ENCODE measurements at regions not wholly inside any gene's neighbourhood (a gene's known extent, or its start where the extent isn't known, plus 50 kb on each side); places are given as distances from the start of the nearest gene placed in this dataset.

DNA sequence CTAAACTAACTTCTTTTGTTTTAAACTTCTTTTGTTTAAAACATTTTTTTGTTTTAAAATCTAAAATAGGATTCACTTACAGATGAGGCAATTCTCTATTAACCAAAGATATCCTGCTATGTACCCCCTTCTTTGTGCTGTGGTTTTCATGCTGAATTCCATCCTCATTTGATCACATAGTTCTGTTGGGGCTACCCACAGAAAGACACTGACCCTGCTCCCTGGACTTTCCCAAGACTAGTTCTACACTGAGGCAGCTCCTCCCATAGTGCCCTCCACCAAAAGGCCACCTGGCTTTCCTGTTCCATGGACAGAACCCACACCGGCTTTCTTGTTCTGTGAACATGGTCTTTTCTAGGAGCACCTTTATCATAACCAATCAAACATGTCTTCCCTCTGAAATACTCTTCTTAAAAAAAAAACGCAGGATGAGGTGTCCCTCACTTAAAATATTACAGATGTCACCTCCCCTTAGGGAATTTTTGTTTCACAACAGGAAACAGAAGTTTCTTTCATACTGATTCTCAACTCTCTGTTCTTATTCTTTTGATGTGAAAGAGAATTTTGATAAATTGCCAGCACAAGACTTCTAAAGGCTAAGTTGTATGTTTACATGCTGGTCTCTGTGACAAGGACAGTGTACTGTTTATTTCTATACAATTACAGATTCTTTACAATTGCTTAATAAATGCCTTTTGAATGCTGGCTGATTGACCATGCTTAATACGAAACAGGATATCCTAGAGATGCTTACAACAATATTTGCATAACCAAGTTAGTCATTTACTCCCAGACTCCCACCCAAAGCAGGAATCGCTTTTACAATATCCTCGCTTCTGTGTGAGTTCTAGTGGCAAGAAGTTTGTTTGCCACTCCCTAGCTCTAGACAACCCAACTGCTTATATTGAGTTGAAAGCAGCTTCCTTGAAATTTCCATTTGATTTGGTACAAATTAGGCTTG, 300.4 kb downstream of the DTWD2 start:
- TF ChIP-seq, protein P1, sequence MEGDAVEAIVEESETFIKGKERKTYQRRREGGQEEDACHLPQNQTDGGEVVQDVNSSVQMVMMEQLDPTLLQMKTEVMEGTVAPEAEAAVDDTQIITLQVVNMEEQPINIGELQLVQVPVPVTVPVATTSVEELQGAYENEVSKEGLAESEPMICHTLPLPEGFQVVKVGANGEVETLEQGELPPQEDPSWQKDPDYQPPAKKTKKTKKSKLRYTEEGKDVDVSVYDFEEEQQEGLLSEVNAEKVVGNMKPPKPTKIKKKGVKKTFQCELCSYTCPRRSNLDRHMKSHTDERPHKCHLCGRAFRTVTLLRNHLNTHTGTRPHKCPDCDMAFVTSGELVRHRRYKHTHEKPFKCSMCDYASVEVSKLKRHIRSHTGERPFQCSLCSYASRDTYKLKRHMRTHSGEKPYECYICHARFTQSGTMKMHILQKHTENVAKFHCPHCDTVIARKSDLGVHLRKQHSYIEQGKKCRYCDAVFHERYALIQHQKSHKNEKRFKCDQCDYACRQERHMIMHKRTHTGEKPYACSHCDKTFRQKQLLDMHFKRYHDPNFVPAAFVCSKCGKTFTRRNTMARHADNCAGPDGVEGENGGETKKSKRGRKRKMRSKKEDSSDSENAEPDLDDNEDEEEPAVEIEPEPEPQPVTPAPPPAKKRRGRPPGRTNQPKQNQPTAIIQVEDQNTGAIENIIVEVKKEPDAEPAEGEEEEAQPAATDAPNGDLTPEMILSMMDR (IDR thresholded peaks at IDR 0.05 in 8 of 11, conservative IDR thresholded peaks at IDR 0.05 in 3 of 11): no peak
- no peak for TF ChIP-seq POLR2A (IDR thresholded peaks at IDR 0.05)

All from spleen (tissue), 7 donors.